Epithelial cell of prostate (primary cell): ENCODE measurements at regions not wholly inside any gene's neighbourhood (a gene's known extent, or its start where the extent isn't known, plus 50 kb on each side); places are given as distances from the start of the nearest gene placed in this dataset.

Source experiments
- DNase-seq: peaks from one replicate; pipeline ENCODE4 v3.0.0-alpha.2; 2011; ENCODE audit warnings: low read depth, low spot score
- H3K27ac ChIP-seq: fragments of 450-650 bp; 2 replicates; pipeline ENCODE4 v1.5.1; 2017; ENCODE audit warnings: mild to moderate bottlenecking

DNA sequence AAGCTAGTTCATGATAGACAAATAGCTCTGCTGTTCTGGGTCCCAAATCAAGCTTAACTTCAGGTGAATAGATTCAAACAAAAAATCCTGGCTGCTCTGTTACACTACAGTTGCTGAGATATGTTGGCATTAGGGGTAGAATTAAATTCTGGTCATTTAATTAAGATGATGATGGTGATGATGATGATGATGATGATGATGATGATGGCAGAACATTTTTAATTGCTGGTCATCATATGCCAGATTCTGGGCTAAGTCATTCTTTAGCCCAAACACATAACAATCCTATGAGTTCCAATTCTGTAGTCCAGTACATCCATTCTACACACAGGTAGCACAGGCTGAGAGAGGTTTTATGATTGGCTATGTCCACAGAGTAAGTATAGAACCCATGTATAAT is 741.5 kb downstream of the STIM2 start:
- H3K27ac ChIP-seq: no peak overlapping the region
- no peak for DNase-seq

DNA sequence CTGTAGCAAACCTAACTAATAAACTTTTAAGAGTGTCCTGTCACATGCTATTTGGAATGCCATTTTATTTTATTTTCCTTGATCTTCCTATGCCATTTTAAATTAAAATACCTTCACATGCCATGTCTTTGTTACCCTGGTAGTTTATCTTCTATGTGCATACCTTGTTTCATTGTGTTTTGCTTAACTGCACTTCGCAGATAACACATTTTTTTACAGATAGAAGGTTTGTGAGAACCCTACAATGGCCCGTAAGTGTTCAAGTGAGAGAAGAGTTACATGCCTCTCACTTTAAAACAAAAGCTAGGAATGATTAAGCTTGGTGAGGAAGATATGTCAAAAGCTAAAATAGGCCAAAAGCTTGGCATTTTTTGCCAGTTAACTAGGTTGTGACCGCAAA is 744.1 kb downstream of the STIM2 start:
- no peak for DNase-seq

DNA sequence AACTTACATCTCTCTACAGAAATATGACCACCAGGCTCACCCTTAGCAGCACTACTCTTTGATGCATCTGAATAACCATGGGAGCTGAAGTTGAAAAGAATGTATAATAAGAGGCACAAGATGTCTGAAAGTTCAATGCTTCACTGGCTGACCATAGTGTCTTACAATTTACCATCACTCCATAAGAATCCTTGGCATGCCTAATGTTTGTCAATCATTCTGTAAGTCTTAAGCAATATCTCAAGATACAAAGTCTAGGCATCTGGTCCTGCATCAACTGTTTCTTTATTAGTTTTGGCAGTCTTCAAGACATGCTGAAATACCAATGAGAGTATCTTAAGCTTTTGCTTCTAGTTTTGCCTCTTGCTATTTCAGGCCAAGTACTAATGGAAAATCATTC is 755.5 kb downstream of the STIM2 start:
- H3K27ac ChIP-seq: no peak overlapping the region
- no peak for DNase-seq

More for the DNA sequence above, 744.1 kb downstream of the STIM2 start:
- H3K27ac ChIP-seq: no peak overlapping the region

DNA sequence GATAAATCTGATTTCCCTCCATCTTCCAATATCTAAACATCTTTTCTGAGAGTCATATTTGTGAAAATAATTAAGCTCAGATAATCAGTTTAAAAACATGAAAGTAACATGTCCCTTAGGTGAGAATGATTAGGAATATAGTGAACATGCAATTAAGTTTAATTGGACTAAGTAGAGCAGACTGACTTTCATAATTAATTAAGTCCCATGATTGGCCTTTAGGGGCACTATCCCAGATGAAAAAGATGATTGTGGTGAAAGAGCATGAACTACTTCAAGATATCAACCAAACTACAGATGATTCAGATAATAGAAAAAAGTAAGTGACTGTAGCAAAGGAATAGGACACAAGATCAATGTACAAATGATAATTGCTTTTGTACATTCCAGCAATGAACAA is 758.8 kb downstream of the STIM2 start:
- no peak for DNase-seq
- H3K27ac ChIP-seq: no peak overlapping the region

DNA sequence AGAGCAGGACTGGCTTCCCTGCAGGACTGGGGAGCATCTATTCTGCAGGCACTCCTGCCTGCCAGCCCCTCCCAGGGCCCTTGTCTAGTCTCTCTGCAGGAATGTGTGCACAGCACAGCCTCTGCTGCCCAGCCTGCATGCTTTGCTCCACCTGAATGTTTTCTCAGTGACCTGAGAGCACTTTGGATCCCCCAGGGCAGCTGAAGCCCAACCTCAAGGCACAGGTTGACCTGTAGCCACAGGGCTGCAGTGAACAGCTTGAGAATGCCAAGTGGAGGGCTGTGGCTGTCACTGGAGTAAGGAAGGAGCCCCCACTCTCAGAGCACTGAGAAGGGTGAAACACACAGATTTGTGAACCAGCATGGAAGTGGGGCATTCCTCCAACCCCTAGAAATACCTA is 760.2 kb downstream of the STIM2 start:
- DNase-seq: no peak
- no peak overlapping the region for H3K27ac ChIP-seq

DNA sequence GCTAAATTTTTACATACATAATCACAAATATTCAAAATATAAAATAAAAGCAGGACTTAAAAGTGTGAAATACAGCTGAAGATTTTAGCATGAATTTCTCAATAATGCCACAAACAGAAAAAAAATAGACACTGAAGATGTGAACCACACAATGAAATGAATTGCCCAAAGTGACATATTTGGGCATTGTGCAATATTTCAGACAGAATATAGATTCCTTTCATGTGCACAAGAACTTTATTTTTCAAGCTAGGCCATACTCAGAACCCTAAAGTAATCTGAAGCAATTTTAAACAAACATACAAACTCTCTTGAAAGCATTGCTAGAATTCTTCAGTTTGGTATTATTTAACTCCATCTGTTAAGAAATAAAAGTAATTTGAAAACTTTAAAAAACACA is 764.1 kb downstream of the STIM2 start:
- no peak overlapping the region for H3K27ac ChIP-seq
- no peak for DNase-seq

DNA sequence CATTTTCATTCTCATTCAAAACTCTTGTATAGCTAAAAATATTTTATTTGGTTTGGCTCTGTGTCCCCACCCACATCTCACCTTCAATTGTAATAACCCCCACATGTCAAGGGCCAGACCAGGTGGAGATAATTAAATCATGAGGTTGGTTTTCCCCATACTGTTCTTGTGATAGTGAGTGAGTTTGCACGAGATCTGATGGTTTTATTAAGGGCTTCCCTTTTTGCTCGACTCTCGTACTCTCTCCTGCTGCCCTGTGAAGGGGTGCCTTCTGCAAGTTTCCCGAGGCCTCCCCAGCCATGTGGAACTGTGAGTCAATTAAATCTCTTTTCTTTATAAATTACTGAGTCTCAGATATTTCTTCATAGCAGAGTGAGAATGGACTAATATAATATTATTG is 768.0 kb downstream of the STIM2 start:
- DNase-seq: no peak
- no peak overlapping the region for H3K27ac ChIP-seq

DNA sequence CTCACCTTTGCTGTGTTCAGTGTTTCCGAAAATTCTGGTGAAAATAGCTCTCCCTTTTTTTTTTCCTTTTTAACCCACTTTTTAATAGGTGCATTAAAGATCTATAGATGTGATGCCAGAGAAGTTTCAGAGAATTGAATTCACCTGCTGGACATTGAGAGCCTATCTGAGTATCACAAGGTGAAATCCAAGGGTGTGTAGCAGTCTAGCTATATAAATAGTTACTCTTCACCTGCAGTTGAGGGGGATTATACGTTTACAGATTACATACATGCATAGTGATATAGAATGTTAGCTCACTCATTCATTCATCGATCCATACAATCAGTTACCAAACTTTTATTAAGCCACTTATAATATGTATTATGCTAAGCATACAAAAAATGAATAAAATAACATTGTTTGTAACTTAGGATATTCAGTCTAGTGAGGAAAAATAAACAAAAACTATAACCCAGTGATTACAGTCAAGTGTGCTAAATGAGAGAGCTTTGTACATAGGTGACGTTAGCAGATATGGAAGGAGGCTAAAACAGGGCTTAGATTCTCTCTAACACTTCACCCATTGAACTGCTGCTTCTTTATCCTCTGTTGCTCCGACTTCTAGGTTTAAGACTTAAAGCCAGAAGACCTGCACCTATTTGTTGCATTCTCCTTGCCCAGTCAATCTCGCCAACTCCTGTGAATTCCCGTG is 769.0 kb downstream of the STIM2 start:
- H3K27ac ChIP-seq: no peak overlapping the region
- DNase-seq: no peak

DNA sequence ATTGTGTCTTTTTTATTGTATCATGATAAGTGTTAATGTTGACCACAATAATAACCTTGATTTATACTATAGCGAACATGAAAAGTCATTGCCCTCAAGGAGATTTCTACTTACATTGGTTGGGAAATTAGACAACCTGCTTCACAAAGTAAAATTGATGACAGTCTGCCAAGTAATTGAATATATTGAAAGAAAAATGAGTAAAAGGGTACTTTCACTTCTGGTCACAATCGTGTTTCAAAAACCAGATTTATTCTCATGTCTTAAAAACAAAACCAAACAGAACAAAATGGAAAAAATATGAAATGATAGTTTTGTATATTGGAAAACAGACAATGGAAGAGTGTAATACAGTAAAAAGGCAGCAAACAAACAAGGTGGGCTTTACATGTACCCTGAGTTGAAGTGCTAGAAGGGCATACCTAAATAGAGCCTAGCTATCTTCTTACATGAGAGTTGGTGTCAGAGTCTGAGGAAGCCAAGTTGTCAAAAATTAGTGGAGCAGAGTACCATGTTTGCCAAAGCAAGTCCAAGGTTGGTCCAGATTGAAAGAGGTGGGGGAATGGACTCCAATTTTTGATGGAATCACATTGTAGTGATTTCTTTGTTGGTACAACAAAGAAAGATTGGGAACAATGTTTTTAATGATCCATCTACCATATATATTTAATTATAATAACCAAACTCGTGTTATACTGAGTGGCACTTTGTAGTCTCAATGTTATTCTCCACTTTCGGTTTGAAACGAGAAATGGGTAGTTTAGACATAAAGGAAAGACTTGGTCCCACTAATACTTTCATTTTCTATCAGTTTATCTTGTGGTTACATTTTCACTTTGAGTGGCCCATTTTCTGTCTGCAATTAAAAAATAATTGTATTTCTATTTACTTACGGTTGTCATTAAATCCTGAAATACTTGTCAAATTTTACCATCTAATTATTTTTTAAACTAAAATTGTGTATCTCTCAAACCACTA is 775.6 kb downstream of the STIM2 start:
- H3K27ac ChIP-seq: no peak overlapping the region
- no peak for DNase-seq

DNA sequence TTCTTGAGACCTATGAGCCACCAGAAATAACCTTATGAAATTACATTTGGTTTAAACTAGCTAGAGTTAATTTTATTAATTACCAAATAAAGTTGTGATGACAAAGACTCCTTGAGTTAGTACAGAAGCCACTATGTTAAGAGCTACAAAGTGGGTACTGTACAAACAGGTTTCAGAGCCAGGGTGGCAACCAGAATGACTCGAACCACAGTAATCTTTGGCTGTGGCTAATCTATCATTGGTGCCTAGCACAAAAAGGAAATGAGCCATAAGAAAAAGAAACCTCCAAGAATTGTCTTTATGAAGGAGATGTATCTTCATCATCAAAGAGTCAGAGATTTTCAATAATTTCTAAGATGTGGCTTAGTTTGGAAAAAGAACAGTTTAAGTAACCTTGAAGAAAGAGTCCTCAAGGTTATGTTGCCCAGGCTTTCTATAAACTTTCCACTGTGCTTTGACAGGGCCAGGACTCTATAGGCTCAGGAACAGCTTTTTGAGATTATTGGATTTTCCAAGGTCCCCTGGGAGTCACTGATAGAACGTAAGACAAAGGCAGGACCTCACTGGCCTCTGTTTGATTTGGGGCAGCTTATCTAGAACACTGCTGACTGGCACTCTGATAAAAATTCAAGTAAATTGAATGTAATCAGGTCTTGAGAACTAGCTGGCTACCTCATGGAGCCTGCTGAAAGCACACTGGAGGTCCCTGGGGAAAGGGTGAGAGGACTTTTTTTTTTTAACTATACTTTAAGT is 777.7 kb downstream of the STIM2 start:
- peak; percentile 3 for DNase-seq
- peak overlapping the region; percentile 25 for H3K27ac ChIP-seq

DNA sequence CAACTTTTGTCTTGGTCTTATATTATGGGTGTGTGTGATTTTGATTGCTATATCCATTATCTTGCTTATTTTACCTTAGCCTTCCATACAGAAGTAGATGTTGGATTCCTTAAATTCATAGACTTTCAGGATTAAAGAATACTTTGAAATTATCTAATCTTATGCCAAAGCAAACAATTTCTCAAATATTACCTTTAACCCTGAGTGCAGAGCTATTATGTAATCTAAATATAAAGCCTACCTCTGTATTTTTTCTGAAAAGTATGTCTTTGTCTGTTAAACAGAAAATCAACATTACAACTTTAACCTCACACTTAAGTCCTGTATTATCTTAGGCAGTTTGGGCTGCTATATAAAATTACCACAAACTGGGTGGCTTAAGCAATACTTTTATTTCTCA is 782.5 kb downstream of the STIM2 start:
- no peak overlapping the region for H3K27ac ChIP-seq
- no peak for DNase-seq

DNA sequence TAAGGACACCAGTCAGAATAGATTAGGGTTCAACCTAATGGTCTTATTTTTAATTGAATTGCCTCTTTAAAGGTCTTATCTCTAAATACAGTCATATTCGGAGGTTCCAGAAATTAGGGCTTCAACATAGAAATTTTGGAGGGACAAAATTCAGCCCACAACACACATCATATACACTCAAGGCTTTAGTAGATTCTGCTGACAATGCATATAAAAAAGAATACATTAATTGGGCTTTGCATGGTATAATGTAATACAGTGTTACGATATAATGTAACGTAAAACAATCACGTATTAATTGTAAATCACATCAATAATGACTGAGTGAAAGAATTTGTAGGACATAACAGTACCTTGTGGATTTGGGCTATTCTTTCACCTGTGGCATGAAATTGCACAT is 787.8 kb downstream of the STIM2 start:
- H3K27ac ChIP-seq: no peak overlapping the region
- DNase-seq: no peak

DNA sequence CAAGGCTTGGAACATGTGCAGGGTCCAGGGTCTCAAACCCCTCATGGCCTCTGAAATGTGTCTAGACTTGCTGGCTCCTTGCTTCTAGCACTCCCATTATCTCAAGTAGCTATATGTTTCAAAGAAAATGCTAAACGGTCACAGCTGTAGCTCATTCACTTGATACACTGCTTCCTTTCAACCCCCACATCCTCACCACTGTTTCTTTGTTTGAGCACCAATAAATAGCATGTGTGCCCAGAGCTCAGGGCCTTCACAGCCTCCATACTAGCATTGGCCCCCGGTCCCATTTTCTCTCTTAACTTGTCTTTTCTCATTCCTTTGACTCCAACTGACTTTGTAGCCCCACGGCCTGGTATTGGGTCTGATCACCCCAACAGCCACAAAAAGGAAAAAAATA is 801.8 kb downstream of the STIM2 start:
- no peak for DNase-seq
- no peak overlapping the region for H3K27ac ChIP-seq

DNA sequence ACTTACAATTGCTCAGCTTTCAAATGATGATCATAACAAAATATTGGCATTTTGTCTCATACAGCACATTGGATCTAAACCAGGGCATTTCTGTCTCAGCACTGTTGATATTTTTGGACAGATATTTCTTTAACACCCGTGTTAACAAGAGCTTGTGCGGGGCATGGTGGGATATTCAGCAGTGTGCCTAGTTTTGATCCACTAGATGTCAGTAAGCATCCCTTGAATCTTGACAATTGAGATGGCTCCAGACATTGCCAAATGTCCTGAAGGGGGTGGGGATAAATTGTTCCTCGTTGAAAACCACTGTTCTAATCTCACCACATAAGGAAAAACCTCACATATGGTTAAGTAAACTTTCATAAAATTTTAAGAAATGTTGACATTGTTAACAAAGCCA is 806.3 kb downstream of the STIM2 start:
- DNase-seq: no peak
- no peak overlapping the region for H3K27ac ChIP-seq

DNA sequence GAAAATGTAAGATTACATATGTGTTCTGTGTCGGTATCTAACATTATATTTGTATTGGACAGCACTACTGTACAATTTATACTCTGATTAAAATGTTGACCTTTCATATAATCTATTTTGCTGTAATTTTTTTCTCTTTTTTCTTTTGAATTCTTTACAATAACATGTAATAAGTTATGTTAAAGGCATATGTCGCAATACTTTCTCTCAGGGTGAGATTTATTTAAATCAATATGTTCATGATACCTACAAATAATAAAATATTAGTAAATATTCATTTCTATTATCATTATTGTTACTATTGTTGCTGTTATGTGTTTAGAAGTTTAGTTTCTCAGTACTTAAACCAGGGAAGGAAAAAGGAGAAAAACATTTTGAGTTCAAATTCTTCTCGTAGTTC is 807.4 kb downstream of the STIM2 start:
- no peak overlapping the region for H3K27ac ChIP-seq
- DNase-seq: no peak

DNA sequence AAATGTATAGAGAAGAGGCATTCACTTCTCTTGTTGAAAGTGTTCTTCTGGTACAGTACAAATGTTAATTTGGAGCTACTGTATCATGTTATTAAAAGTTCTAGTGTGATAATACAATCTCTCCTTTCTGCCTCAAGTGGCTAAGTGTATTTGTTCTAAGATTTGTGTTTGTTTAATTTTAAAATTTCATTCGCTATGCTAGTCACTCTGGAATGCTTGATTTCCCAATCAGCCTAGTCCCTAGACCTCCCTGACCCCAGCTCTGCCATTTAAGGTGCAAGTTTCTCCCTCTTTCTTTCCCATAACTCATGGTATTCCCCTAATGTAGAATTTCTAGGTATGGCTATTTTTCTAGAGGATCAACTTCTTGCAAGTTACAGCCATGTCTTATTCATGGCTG is 817.4 kb downstream of the STIM2 start:
- H3K27ac ChIP-seq: no peak overlapping the region
- DNase-seq: no peak

DNA sequence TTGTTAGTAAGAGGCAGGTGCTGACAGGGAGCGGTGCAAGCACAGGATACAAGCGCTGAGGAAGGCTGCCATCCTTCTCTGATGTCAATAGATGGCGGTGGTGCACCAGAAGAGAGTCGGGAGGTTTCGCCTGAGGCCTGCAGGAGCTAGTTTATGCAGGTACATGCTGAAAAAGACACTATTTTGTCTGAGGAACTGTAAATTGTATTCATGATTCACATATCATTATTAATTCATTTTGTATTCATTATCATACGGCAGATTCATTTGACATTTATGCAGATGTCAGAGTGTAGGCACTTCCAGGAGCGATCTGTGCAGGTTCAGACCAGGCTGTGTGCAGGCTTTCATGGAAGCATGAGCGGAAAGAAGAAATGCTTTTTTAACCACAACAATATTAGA is 824.0 kb downstream of the STIM2 start:
- DNase-seq: peak; percentile 20

DNA sequence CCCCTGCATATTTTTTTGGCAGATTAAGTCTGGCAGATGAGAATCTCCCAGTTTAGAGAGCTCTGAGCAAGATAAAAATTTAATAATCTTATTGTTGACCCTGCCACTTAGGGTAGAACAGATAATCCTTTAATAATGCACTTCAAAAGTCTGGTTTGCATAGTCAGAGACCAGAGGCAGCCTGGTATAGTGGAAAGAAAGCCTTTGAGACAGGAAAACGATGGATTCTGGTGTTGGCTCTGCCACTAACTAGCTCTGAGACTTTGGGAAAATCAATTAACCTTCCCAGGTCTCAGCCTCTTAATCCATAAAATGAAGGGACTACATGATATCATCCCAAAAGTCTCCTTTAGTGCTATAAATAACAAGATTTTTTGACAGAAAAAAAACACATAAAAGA is 824.5 kb downstream of the STIM2 start:
- H3K27ac ChIP-seq: no peak overlapping the region
- DNase-seq: no peak

More for the DNA sequence above, 824.0 kb downstream of the STIM2 start:
- H3K27ac ChIP-seq: no peak overlapping the region

DNA sequence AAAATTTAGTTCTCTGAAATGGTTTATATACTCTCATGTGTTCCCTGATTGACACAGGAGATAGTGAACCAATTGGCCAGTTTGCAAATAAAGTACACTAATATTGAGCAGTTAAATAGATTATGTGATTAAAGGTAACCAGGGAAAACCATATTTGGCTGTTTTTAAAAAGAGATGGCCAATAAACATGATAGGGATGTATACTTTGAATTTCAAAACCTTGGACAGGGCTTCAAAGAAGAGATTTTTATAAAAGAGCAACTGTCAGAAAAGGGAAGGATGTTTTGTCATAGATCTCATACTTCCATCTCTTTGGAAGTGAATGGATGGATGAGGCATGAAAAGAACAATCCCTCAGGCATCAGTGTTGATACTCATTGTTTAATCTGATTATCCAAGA is 825.3 kb downstream of the STIM2 start:
- H3K27ac ChIP-seq: no peak overlapping the region
- no peak for DNase-seq

DNA sequence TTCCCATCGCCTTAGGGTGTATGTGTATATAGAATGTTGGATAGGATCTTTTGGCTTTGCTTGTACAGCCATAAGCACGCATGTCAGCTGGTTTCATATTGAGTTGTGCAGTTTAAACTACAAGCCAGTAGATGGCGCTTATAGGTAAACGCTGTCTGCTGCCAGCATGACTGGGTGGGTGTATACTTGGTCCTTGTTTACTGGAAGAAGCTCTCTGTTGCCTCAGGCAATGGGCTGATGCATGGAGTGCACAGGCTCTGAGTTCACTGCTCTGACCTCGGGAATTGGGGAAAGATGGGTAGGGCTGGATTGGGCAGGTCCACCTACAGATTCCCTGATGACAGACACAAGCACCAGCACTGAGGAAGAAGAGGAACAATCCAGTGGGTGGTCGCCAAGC is 831.5 kb downstream of the STIM2 start:
- DNase-seq: peak; percentile 39
- H3K27ac ChIP-seq: no peak overlapping the region
